ENCODE measurements at regions not wholly inside any gene's neighbourhood (a gene's known extent, or its start where the extent isn't known, plus 50 kb on each side); places are given as distances from the start of the nearest gene placed in this dataset.
"Not testable (repeated sequence)": the region's sequence is repeated elsewhere in the genome, so short reads cannot be mapped to it uniquely, and the experiment has no call there.

DNA sequence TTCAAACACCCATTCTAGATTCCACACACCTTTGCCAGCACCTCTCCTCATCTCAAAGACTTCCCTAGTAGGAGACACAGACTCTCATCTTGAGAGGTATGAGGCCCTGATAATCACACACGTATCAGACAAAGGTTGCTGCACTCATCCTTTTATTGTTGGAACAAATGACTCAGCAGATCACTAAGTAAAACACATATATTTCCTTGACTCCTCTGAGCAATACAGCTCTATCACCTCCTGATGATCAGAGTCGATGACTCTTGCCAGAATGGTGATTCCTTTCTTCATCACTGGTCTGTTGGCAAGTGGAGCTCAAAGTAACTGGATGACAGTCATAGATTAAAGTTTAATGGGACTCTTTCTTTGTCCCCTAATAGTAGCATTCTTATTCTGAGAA lies 1049.2 kb upstream of the ZEB2 start:
- DNase-seq (ENCODE audit: extremely low read depth, low read depth), result peak; percentile 8

- DNase-seq (ENCODE audit: extremely low read depth, low read depth), result no peak
Observed at GRCh38 chr2:145563741-145564615, 1044.1 kb upstream of the ZEB2 start.

DNA sequence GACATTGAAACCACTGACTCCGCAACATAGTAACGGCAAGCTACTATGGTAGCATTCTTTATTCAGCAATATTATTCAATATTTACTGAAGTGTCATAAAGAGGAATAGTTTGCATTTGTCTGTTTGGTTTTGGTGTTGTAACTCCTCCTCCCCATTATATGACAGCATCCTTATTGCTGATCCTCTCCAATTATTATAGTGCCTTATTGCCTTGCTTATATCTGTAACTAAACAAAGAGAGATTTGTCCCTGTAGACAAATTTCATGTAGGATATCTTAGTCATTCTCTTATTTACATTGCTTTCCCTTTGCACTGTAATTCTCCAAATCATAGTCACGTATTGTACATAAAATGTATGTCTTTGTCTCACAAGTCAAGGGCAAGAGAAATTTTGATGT lies 1041.2 kb upstream of the ZEB2 start:
- DNase-seq (ENCODE audit: extremely low read depth, low read depth), result no peak

- DNase-seq (ENCODE audit: extremely low read depth, low read depth), result no peak
Observed at GRCh38 chr2:145558617-145559350, 1038.9 kb upstream of the ZEB2 start.

DNA sequence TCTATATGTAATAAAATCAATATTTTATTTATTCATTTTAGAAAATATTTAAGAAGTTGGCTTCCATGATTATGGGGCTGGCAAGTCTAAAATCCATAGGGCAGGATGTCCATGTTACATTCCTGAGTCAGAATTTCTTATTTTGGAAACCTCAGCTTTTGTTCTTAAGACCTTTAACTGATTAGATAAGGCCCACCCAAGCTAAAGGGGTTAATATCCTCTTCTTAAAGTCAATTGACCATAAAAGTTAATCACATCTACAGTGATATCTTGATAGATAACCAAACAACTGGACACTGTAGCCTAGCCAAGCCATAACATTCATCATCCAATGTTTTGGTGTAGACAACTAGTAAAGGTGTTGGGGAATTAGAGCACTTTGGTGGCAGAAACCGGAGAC lies 1035.4 kb upstream of the ZEB2 start:
- DNase-seq (ENCODE audit: extremely low read depth, low read depth), result no peak

DNA sequence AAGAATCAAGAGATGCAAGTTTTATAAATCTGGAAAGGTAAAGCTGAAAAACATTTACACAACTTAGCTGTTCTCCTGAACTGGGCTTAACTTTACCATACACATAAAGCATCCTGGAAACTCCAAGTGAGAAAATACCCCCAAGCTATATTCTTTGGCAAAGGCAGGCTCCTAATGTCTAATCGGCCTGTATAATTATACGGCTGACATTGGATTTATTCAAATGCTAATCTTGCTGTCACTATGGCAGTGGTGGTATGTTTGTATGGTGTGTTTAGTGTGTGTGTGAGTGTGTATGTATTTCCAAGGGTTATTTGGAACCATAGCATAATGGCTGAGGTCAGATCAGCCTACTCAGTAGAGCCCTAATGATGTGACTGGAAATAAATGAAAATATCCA lies 1031.8 kb upstream of the ZEB2 start:
- DNase-seq (ENCODE audit: extremely low read depth, low read depth), result no peak

DNA sequence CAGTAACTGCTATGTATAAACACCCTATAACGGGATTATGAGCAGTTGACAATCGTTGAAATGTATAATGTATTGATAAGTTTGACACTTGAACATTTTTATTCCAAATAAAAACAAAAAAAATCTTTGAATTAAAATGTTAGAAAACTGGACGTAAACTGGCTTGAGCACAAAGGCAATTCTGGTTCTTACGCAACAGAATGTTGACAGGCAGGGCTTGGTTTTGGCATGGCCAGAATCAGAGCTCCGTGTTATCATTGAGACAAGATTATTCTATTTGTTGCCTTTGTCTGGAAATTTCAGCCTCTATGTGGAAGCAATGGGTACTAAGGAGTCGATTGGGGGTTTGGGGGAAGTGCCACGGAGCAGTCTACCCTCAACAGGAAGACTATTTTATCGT lies 1028.6 kb upstream of the ZEB2 start:
- no peak for DNase-seq (ENCODE audit: extremely low read depth, low read depth)

- no peak for DNase-seq (ENCODE audit: extremely low read depth, low read depth)
Observed at GRCh38 chr2:145547620-145548019, 1027.7 kb upstream of the ZEB2 start.

DNA sequence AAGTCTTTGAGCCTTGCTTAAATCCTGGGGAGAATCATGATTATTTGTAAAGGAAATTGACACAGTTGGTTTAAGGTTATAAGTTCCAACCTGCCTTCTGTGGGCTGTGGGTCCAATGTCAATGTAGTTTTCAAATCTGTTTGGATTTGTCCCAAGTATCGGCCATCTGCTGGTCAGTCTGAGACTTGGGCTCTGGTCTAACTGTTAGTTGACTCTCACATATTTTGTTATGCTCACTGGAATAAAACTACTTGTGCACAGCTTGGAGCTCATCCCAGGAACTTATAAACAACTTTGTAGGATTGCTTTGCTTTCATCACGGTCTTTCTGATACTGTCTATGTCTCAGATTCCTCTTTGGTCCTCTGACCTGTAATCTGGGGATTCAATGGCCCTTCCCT lies 1026.2 kb upstream of the ZEB2 start:
- no peak for DNase-seq (ENCODE audit: extremely low read depth, low read depth)

- DNase-seq (ENCODE audit: extremely low read depth, low read depth), result no peak
Observed at GRCh38 chr2:145543856-145544255, 1023.9 kb upstream of the ZEB2 start.

- DNase-seq (ENCODE audit: extremely low read depth, low read depth), result no peak
Observed at GRCh38 chr2:145543155-145543554, 1023.2 kb upstream of the ZEB2 start.

GRCh38 chr2:145541028-145541427 lies 1021.1 kb upstream of the ZEB2 start:
- DNase-seq (ENCODE audit: extremely low read depth, low read depth), result no peak

- DNase-seq (ENCODE audit: extremely low read depth, low read depth), result no peak
Observed at GRCh38 chr2:145538661-145539350, 1018.9 kb upstream of the ZEB2 start.

GRCh38 chr2:145530653-145531052 lies 1010.7 kb upstream of the ZEB2 start:
- DNase-seq (ENCODE audit: extremely low read depth, low read depth), result no peak

- peak; percentile 13 for DNase-seq (ENCODE audit: extremely low read depth, low read depth)
Observed at GRCh38 chr2:145524836-145525235, 1004.9 kb upstream of the ZEB2 start.

DNA sequence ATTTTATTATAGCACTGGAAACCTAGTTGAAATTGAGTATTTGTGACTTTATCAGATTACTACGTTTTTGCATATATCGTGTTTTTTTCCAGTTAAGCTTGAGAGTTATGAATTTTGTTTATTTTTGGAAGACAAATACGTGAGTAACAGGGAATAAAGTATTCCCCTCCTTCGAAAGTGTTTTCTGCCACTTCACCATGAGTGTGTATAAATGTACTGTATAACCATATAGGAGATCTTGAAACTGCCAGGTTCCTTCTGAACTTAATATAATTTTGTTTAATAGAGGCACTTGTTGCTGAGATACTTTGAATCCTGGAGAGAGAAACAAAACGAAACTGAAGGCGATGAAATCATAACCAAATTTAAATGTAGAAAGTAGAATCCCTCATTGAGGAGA lies 1004.4 kb upstream of the ZEB2 start:
- DNase-seq (ENCODE audit: extremely low read depth, low read depth), result peak; percentile 48

DNA sequence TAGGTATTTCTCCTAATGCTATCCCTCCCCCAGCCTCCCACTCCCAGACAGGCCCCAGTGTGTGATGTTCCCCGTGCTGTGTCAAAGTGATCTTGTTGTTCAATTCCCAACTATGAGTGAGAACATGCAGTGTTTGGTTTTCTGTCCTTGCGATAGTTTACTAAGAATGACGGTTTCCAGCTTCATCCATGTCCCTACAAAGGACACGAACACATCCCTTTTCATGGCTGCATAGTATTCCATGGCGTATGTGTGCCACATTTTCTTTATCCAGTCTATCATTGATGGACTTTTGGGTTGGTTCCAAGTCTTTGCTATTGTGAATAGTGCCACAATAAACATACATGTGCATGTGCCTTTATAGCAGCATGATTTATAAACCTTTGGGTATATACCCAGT lies 999.3 kb upstream of the ZEB2 start:
- DNase-seq (ENCODE audit: extremely low read depth, low read depth), result not testable (repeated sequence)

GRCh38 chr2:145511946-145512345 lies 992.0 kb upstream of the ZEB2 start:
- DNase-seq (ENCODE audit: extremely low read depth, low read depth), result no peak

DNA sequence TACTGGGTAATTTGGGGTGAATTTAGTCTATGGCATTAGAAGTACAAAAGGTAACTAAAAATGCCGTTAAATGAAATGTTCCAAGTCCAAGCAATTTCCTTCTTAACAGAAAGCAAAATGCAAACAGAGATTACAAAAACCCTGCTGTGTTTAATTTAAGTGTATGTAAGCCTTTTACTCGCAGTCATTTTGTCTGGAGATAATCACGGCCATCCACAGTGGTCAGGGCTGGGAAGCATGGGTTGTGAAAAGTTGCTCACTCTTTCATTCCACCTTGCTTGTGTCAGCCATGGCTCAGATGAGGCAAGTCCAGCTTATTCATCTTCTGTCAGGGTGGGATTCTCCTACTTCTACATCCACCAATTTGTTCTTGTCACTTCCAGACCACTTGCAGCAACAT lies 983.6 kb upstream of the ZEB2 start:
- DNase-seq (ENCODE audit: extremely low read depth, low read depth), result no peak

DNA sequence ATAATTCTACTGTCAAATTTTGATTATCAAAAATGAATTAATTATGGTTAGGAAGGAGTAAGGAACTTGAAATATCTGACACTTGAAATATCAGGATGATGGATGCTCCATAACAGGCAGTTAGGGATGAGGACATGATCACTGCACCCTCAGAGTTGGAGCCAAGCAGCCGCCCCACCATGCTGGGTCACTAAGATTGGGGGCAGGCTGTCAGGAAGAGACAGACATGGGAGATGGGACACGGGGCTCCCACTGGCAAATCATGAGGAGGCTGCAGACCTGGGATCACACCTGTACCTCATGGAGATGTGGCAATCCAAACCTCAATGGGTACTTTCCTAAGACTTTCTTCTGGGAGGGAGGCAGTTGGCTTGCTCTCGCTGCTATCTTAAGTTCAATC lies 982.0 kb upstream of the ZEB2 start:
- no peak for DNase-seq (ENCODE audit: extremely low read depth, low read depth)

GRCh38 chr2:145495590-145495989 lies 975.7 kb upstream of the ZEB2 start:
- DNase-seq (ENCODE audit: extremely low read depth, low read depth), result no peak

GRCh38 chr2:145494441-145494840 lies 974.5 kb upstream of the ZEB2 start:
- DNase-seq (ENCODE audit: extremely low read depth, low read depth), result no peak

Measured in NCI-H460 (cell line).